H54 (cell line): ENCODE measurements at regions not wholly inside any gene's neighbourhood (a gene's known extent, or its start where the extent isn't known, plus 50 kb on each side); places are given as distances from the start of the nearest gene placed in this dataset.
"Not testable (repeated sequence)": the region's sequence is repeated elsewhere in the genome, so short reads cannot be mapped to it uniquely, and the experiment has no call there.

Source experiments
- DNase-seq: peaks from one replicate; pipeline ENCODE4 v3.0.0; 2011; ENCODE audit warnings: low spot score, mixed read lengths; ENCODE audit not compliant: insufficient read length
- FAIRE-seq: peaks from 3 replicates; lab custom pipeline; 2011; peaks lifted over from hg19 to GRCh38; lab: Jason Lieb, UNC
- POLR2A ChIP-seq: IDR thresholded peaks from 2 replicates; pipeline ENCODE4 v1.6.1; 2011; ENCODE audit warnings: low read depth, mild to moderate bottlenecking, low read length

DNA sequence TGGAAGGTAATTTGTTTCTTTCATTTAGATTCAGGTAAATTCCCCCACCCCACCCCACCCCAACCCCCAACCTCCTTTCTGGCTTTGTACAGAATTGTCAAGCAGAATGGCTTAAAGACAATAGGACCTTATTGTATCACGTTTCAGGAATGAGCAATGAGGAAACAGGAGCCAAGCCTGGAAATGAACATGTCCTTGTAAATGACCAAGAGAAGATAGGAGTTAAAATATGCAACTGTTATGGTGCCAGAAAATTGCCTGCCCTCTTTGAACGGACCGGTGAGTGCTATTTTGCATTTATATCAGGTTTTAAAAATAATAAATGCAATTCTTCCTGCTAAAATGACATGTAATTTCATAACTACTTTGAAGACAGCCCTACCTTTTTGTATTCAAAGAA is 141.6 kb upstream of the PELI2 start:
- DNase-seq (no peak), FAIRE-seq (no peak)
- TF ChIP-seq POLR2A = no peak

DNA sequence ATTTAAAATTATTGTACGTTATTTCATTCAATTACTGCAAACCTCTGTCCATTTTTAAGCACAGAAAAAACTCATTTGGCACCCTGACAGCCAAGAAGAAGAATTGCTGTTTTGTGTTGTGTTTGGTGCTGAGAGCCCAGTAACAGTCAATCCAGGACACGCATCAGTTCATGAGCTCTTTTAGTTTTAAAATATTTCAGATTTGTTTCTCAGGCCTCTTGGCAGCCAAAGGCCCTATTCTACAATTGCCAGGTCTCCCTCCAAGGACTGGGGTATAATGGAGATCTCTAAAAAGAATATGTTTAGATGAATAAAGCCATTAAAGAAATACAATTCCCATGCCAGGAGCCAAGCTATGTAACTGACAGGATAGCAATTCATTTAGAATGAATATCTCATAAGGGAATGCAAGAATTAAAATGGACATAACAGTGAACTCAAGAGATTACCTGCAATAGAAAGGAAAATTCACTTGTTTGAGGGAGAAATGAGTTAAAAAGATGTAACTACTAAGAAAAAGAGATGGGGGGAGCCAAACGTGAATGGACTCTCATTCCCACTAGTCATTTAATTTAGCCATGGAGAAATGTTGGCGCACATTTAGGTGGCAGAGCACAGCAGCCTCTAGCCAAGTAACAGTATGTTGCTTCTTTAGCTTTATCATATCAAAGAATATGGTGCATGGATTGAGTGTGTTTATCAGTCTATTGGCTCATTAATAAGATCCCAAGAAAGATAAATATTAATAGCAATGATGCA is 140.6 kb upstream of the PELI2 start:
- no peak for DNase-seq
- FAIRE-seq = no peak
- no peak for TF ChIP-seq POLR2A

DNA sequence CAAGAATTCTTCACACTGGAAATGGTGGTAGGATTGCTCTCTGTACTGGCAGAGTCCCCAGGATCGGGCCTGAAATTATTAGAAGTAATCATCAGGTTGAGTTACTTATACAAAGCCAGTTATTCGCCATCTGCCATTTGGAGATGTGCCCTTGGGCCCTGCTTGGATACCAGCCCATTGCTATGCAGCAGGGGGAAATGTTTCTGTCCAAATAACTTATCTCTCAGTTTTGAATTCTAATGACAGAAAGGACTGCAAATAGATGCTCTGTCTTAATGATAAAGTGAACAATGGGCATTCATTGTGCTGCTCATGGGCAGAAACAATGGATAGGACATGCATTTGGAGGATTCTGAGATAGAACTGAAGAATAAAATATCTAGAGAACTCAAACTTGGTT is 139.1 kb upstream of the PELI2 start:
- FAIRE-seq = no peak
- no peak for TF ChIP-seq POLR2A
- no peak for DNase-seq

DNA sequence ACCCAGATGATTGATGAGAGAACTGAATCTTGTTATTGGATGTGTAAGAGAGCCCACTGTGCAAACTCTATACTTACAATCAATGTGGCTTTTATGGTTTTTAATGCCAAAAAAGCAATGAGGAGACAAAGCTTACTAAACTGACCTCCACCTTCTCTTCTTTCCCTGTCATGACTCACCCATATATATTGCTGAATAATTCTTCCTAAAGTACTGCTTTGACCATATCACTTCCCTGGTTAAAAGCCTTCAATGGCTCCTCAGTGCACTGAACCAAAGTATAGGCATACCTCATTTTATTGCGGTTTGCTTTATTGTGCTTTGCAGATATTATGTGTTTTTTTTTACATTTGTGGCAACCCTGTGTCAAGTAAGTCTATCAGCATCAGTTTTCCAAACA is 138.4 kb upstream of the PELI2 start:
- no peak for TF ChIP-seq POLR2A
- no peak for FAIRE-seq
- DNase-seq = no peak

DNA sequence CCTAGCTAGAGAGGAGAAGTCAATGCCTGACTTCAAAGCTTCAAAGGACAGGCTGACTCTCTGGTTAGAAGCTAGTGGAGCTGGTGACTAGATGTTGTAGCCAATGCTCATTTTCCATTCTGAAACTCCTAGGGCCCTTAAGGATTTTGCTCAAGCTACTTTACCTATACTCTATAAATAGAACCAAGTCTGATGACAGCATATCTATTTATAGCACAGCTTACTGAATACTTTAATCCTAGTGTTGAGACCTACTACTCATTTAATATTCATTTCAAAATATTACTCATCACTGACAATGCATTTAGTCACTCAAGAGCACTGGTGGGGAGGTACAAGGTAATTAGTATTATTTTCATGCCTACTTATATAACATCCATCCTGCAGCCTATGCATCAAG is 137.2 kb upstream of the PELI2 start:
- no peak for TF ChIP-seq POLR2A
- no peak for DNase-seq
- no peak for FAIRE-seq

DNA sequence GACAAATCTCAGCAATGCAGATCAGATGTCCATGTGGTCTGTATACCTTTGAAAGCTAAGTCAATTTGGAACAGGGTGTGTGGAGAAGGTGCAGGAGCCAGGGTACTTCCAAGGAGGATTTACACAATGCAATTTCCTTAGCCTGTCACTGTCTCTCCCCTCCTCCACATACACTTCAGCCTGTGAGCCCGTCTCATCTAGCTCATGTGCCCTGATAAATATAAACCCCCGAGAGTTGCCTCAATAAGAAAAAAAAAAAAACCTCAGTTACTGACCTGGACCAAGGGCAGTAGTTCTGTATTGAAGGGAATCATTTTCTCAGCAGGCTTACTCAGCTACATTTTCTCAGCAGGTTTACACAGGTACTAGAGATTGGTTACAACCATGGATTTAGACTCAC is 132.1 kb upstream of the PELI2 start:
- DNase-seq = no peak
- no peak for TF ChIP-seq POLR2A
- FAIRE-seq = no peak

DNA sequence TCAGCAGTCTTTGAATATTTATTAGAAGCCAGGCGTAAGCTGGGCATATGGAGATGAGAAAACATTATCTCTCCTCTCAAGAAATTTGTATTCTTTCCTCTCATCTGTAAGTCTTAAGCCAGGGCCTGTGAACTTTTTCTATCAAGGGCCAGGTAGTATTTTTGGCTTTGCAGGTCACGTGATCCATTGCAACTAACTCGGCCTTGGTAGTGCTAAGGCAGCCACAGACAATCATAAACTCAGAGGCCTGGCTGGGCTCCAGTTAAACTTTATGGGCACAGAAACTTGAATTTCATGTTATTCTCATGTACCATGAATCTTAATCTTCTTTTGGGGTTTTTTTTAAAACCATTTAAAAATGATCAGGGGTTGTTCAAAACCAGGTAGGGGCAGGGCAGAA is 117.4 kb upstream of the PELI2 start:
- no peak for FAIRE-seq
- no peak for DNase-seq
- TF ChIP-seq POLR2A = no peak

DNA sequence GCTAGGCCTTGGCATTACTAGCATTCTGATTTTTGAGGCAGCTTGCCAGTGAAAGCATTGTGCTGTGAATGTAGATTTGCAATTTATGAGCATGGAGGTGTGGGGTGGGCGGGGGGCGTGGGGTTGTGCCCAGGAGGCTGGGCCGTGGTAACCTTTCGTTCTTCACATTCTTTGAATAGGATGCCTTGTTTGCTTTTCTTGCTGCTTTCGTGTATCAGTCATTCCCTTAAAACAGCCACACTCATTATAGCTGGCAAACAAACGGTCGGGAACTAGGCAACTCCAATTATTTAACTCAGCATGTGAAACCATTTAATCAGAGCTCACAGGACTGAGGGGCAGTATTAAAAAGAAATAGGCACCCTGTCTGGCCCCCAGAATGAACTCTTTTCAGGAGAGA is 115.9 kb upstream of the PELI2 start:
- TF ChIP-seq POLR2A = no peak
- FAIRE-seq (no peak), DNase-seq (no peak)

DNA sequence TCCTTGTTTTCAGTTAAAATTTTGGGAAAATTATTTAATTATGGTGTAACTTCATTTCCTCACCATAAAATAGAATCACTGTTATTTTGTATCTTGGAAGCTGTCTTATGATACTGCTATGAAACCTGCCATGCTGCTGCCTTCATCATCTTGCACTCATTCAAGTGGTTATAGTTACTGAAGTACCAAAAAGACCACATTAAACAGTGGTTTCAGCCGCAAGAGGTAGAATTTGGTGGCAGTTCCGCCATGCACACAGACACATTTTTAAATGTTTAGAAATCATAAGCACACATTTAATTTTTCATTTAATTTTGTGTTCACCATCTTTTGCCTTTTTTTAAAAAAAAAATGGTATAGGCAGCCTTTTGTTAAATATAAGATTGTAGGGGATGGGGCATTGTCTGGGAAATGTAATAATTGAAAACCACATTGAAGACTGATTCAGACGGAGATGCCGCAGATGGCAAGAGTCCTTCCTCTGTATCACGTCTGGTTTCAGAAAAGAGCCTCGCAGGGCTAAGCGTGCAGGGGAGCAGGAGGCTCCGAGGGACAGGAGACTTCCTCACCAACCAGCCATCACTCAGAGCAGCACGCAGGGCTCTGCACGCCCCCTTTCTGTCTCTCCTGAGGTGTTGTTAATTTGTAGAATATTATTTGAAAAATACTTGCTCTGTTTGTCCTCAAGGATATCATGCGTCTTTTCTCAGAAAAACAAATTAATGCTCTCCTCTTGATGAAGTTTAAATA is 115.2 kb upstream of the PELI2 start:
- DNase-seq (no peak), FAIRE-seq (no peak)
- TF ChIP-seq POLR2A = no peak

DNA sequence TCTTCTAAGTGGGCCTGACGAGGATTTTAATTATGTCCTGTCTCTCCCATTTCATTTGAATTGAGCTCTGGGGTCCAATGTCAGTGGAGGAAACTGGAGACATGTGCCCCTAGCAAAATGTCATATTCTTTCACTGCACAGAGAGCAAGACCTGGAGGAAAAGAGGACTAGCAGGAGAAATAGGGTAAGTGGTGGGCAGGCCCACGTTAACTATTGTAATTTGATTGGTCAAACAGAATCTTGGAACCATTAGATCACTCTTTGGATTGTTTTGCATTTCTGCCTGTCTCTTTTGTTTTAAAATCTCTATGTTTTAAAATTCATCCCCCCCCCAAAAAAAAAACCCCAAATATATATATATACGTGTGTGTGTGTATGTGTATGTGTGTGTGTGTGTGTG is 113.9 kb upstream of the PELI2 start:
- DNase-seq = no peak
- FAIRE-seq = no peak
- no peak for TF ChIP-seq POLR2A

DNA sequence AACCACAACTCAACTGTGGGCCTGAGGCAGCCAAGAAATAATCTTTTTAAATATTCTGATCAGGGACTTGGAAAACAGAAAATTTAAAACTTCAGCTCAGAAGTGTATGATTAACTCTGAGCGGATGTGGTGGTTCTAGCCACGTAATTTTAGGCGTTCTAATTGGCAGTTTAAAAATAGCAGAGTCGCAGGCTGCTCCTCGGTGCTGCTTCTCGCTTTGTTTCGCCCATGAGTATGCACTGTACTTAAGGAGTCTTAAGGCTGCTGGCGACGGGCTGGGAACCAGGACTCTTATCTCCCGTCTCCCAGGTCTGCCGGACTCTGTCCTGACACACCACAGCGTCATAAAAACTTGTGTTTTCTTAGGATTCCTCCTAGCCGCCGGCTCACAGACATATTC is 113.4 kb upstream of the PELI2 start:
- DNase-seq (no peak), FAIRE-seq (no peak)
- no peak for TF ChIP-seq POLR2A

DNA sequence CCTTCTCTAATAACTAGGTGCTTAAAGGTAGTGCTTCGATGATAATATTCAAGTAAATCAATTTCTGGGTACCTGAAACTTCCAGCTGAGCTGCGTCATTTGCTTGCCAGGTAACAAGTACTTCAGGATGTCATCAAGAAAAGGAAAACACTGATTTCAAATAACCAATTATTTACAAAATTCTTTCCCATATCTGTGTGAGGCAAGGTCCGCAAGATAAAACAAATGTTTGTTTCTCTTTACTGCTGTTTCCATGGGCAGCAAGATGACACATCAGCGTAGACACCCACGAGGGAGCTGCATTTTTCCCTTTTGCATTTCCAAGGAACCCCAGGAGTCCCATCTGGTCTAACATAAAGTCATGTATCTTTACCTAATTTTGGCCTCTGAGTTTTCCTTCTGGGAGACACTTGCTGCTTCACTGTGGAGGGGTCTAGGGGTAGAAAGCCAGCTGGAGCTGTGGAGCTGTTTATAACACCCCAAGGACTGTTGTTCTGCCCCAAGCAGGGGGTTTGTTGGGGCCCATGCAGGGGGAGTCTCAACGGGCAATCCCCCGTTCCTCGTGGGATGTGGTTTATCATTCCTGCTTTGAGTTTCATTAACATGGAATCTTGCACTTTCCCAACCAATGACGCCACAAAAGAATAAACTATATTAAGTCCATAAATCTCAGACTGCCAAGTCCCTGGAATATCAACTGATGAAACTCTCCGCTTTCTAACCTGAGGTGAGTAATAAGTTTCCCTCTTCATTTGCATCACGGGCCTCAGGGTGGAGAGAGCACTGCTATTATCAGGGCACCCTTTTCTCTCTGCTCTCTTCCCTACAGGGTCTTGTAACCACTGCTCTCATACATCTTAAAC is 112.8 kb upstream of the PELI2 start:
- no peak for TF ChIP-seq POLR2A
- no peak for DNase-seq
- FAIRE-seq = no peak

DNA sequence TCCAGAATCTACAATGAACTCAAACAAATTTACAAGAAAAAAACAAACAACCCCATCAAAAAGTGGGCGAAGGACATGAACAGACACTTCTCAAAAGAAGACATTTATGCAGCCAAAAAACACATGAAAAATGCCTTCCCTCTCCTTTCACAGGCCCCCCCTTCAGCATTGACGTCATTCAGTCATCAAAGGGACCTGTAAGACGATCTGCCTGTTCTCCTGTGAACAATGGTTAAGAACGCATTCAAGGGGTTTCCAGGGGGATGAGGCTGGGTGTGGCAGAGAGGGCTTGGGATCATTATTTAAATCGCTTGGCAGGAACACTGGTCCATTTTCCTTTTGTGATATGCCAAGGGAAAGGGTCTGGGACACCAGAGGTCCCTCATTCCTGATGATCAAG is 110.7 kb upstream of the PELI2 start:
- not testable (repeated sequence) for FAIRE-seq, DNase-seq

DNA sequence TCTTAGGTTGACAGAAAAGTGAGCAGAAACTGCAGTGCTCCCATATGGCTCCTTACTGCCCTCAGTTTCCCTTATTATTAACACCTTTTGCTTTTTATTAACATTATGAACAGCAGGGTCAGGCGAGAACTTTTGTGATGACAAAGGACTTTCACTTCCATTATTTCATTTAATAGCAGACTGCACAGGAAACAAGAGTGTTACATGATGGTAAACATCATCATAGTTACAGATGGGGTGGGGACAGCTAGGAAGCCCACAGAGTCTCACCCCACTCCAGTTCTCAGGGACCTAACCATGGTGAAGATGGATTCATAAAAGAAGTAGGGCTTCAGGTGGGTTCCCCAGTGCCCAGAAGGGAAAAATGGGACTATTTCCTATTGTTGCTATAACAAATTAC is 110.1 kb upstream of the PELI2 start:
- TF ChIP-seq POLR2A = no peak
- FAIRE-seq (no peak), DNase-seq (no peak)

DNA sequence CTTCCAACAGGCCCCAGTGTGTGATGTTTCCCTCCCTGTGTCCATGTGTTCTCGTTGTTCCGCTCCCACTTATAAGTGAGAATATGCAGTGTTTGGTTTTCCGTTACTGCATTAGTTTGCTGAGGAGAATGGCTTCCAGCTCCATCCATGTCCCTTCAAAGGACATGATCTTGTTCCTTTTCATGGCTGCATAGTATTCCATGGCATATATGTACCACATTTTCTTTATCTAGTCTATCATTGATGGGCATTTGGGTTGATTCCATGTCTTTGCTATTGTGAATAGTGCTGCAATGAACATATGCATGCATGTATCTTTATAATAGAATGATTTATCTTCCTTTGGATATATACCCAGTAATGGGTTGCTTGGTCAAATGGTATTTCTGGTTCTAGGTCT is 109.5 kb upstream of the PELI2 start:
- FAIRE-seq, DNase-seq: not testable (repeated sequence)
